Keratinocyte (primary cell): ENCODE measurements at regions not wholly inside any gene's neighbourhood (a gene's known extent, or its start where the extent isn't known, plus 50 kb on each side); places are given as distances from the start of the nearest gene placed in this dataset.
A peak's percentile ranks its signal among the peaks of the same experiment; 100 is the strongest.

Source experiments
- DNase-seq: peaks from one replicate; pipeline ENCODE4 v3.0.0-alpha.2; 2011; ENCODE audit warnings: low read depth, missing footprints, low spot score
- FAIRE-seq: peaks from 2 replicates; lab custom pipeline; 2011; peaks lifted over from hg19 to GRCh38; lab: Jason Lieb, UNC
- H2AFZ ChIP-seq: 2 replicates; pipeline ENCODE4 v1.6.0; 2012; ENCODE audit warnings: low read length, control low read depth, inconsistent platforms; ENCODE audit not compliant: control insufficient read depth
- H3K27ac ChIP-seq: 2 replicates; pipeline ENCODE4 v1.5.1; 2011; ENCODE audit warnings: low read length; ENCODE audit not compliant: control insufficient read depth, insufficient read depth
- H3K27me3 ChIP-seq: 3 replicates; pipeline ENCODE4 v1.6.0; 2011; ENCODE audit warnings: low read length; ENCODE audit not compliant: control insufficient read depth, insufficient read depth; ENCODE audit errors: extremely low read depth
- H3K36me3 ChIP-seq, 2 experiments: 2 replicates in 1 of 2; 3 replicates in 1 of 2; pipeline ENCODE4 v1.5.1; 2011; ENCODE audit warnings: low read length in 2 of 2, mild to moderate bottlenecking in 1 of 2; ENCODE audit not compliant: control insufficient read depth in 2 of 2, insufficient read depth in 2 of 2; ENCODE audit errors: extremely low read depth in 1 of 2
- H3K4me1 ChIP-seq: 3 replicates; pipeline ENCODE4 v1.5.1; 2011; ENCODE audit warnings: low read length; ENCODE audit not compliant: control insufficient read depth, insufficient read depth; ENCODE audit errors: extremely low read depth
- H3K4me2 ChIP-seq: 3 replicates; pipeline ENCODE4 v1.6.0; 2011; ENCODE audit warnings: low read depth, low read length; ENCODE audit not compliant: control insufficient read depth, insufficient read depth; ENCODE audit errors: extremely low read depth
- H3K4me3 ChIP-seq, 3 experiments: fragments of 200-600 bp in 1 of 3; sonication (generic) in 1 of 3; 2 replicates in 2 of 3; 3 replicates in 1 of 3; pipeline ENCODE4 v1.5.1; 2011 to 2016; ENCODE audit warnings: low read length in 3 of 3, mild to moderate bottlenecking in 3 of 3, control low read depth in 2 of 3, inconsistent platforms in 1 of 3, low read depth in 1 of 3, mixed read lengths in 1 of 3, mixed run types in 1 of 3, moderate library complexity in 1 of 3; ENCODE audit not compliant: control insufficient read depth in 2 of 3, insufficient read depth in 2 of 3; ENCODE audit errors: extremely low read depth in 1 of 3
- H3K79me2 ChIP-seq: 2 replicates; pipeline ENCODE4 v1.6.0; 2012; ENCODE audit warnings: low read length; ENCODE audit not compliant: control insufficient read depth, insufficient read depth
- H3K9ac ChIP-seq: 3 replicates; pipeline ENCODE4 v1.6.0; 2011; ENCODE audit warnings: low read length; ENCODE audit not compliant: control insufficient read depth, insufficient read depth; ENCODE audit errors: extremely low read depth
- H3K9me1 ChIP-seq: 3 replicates; pipeline ENCODE4 v1.6.0; 2011; ENCODE audit warnings: low read length; ENCODE audit not compliant: control insufficient read depth, insufficient read depth; ENCODE audit errors: extremely low read depth
- H3K9me3 ChIP-seq: 2 replicates; pipeline ENCODE4 v1.5.1; 2012; ENCODE audit warnings: low read depth, low read length; ENCODE audit not compliant: control insufficient read depth
- H4K20me1 ChIP-seq: 3 replicates; pipeline ENCODE4 v1.6.0; 2011; ENCODE audit warnings: low read length; ENCODE audit not compliant: control insufficient read depth, insufficient read depth; ENCODE audit errors: extremely low read depth
- EZH2 ChIP-seq: IDR thresholded peaks from one replicate; pipeline ENCODE4 v1.6.1; 2012; ENCODE audit warnings: inconsistent platforms, mild to moderate bottlenecking, low read length, moderate library complexity
- dilution Hi-C: fragments of 300-500 bp; cut with MboI; formaldehyde crosslinking; loops from one replicate; pipeline ENCODE4 v1.7.0; 2020; ENCODE audit warnings: low sequenced_read_pairs; ENCODE audit not compliant: extremely low pct_ligation_motif_present
- TF ChIP-seq, protein P1 (sequence below), 3 experiments: IDR thresholded peaks in 1 of 3; conservative IDR thresholded peaks in 1 of 3; optimal IDR thresholded peaks in 1 of 3; 2 replicates in 2 of 3; 3 replicates in 1 of 3; pipeline versions ENCODE3 to v1.5.1; 2011; ENCODE audit warnings: low read length in 3 of 3, mild to moderate bottlenecking in 3 of 3, moderate library complexity in 2 of 3, control low read depth in 1 of 3, inconsistent platforms in 1 of 3; ENCODE audit not compliant: insufficient read depth in 2 of 3; ENCODE audit errors: extremely low read depth in 1 of 3

DNA sequence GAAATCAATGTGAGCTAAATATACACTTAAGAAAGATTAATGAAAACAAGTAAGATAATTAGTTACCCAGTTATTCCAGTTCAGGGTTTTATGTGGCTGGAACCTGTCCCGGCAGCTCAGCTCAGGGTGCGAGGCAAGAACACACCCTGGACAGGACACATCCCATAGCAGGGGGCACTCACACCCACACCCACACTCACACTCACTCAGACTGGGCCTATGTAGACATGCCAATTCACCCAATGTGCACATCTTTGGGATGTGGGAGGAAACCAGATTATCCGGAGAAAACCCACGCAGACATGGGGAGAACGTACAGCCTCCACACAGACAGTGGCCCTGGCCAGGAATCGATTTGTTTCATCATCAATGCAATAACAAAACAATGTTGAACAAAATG is 66.0 kb upstream of the TMCC3 start:
- H3K79me2 ChIP-seq, result no peaks in the 10 kb centered on the region
- H3K4me1 ChIP-seq, result peaks cover 13% of the 10 kb centered on the region
- no peaks in the 10 kb centered on the region for H3K36me3 ChIP-seq
- H3K4me2 ChIP-seq, result no peak overlapping the region
- H3K9me1 ChIP-seq, result no peaks in the 10 kb centered on the region
- no peak for TF ChIP-seq EZH2
- dilution Hi-C loops, result no loop called here
- H3K27me3 ChIP-seq, result no peaks in the 10 kb centered on the region
- no peaks in the 10 kb centered on the region for H3K9me3 ChIP-seq
- H3K9ac ChIP-seq, result no peak overlapping the region
- no peak overlapping the region for H3K4me3 ChIP-seq
- no peaks in the 10 kb centered on the region for H4K20me1 ChIP-seq
- H2AFZ ChIP-seq, result no peak overlapping the region
- DNase-seq, result no peak
- FAIRE-seq, result no peak
- H3K27ac ChIP-seq, result no peak overlapping the region

DNA sequence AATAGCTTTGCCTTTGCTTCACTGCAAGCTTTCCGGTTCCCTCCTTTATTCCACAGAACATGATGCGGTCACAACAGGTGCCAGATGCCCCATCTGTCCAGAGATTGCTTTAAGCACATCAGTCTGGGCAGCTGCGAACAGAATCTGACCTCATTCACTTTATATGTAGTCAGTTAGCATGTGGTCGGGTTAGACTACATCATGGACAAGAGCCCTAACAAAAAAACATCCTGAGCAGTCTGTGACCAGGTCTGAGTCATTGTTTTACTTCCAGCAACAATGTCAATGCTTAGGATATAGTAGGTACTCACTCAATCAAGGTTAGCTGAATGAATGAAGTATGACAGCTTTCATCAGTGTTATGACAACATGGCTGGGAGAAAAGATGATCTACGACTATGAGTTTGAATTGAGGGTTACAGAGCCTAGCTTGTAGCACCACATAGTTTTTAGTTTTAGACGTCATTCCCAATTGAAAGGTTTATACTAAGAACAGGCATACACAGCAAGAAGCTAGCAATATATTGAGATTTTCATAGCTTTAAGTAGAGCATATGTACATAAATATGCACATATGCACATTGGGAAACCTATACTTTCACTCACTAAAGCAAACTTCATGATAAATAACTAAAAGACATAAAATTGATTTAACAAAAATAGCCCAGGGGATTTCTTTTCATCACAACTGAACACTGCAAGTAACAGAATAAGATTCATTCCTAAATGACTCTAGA is 64.2 kb upstream of the TMCC3 start:
- no peaks in the 10 kb centered on the region for H3K79me2 ChIP-seq
- H3K4me2 ChIP-seq, result no peak overlapping the region
- no peaks in the 10 kb centered on the region for H3K27me3 ChIP-seq
- no peak overlapping the region for H3K4me3 ChIP-seq
- H3K36me3 ChIP-seq, result no peaks in the 10 kb centered on the region
- no peak overlapping the region for H3K27ac ChIP-seq
- dilution Hi-C loops, result no loop called here
- H2AFZ ChIP-seq, result no peak overlapping the region
- no peaks in the 10 kb centered on the region for H4K20me1 ChIP-seq
- TF ChIP-seq, protein P1, sequence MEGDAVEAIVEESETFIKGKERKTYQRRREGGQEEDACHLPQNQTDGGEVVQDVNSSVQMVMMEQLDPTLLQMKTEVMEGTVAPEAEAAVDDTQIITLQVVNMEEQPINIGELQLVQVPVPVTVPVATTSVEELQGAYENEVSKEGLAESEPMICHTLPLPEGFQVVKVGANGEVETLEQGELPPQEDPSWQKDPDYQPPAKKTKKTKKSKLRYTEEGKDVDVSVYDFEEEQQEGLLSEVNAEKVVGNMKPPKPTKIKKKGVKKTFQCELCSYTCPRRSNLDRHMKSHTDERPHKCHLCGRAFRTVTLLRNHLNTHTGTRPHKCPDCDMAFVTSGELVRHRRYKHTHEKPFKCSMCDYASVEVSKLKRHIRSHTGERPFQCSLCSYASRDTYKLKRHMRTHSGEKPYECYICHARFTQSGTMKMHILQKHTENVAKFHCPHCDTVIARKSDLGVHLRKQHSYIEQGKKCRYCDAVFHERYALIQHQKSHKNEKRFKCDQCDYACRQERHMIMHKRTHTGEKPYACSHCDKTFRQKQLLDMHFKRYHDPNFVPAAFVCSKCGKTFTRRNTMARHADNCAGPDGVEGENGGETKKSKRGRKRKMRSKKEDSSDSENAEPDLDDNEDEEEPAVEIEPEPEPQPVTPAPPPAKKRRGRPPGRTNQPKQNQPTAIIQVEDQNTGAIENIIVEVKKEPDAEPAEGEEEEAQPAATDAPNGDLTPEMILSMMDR (optimal IDR thresholded peaks at IDR 0.05 in 1 of 3, IDR thresholded peaks at IDR 0.05 in 1 of 3, conservative IDR thresholded peaks at IDR 0.05 in 1 of 3; ENCODE audit: extremely low read depth in 1 of 3, insufficient read depth in 2 of 3, low read length in 3 of 3), result no peak
- no peak for TF ChIP-seq EZH2
- H3K9me1 ChIP-seq, result no peaks in the 10 kb centered on the region
- H3K9me3 ChIP-seq, result no peaks in the 10 kb centered on the region
- FAIRE-seq (peak; percentile 57), DNase-seq (peak; percentile 41)
- H3K4me1 ChIP-seq, result peaks cover 13% of the 10 kb centered on the region
- H3K9ac ChIP-seq, result no peak overlapping the region
